Gastroesophageal sphincter (tissue), 3 donors: ENCODE measurements at regions not wholly inside any gene's neighbourhood (a gene's known extent, or its start where the extent isn't known, plus 50 kb on each side); places are given as distances from the start of the nearest gene placed in this dataset.

ENCODE experiments used
- POLR2AphosphoS5 ChIP-seq: sonication (generic); formaldehyde crosslinking; IDR thresholded peaks from one replicate; pipeline ENCODE4 v1.6.1; 2017; ENCODE audit warnings: antibody characterized with exemption
- TF ChIP-seq, protein P1 (sequence below), 4 experiments: fragments of 200-600 bp in 2 of 4; fragments of 450-650 bp in 2 of 4; sonication (generic) in 1 of 4; IDR thresholded peaks; one replicate each; pipeline ENCODE4 v1.5.1; 2017 to 2019; ENCODE audit warnings: antibody characterized with exemption in 4 of 4, mild to moderate bottlenecking in 2 of 4, moderate library complexity in 2 of 4

DNA sequence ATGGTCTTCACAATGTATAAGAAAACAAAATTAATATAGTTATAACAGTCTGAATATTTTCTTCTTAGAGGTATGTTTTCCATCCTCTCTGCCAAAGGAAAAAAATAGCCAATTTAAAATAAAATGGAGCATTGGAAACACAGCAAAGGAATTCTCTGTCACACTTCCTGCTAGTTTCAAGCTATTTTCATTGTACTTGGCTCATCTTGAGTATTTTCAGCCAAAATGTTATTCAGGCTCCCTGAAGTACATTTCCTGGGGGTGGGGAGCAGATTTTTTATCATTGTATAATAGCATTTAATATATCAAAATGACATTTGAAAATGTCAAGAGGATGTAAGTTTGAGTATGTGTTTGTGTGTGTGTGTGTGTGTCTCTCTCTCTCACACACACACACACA, 463.6 kb upstream of the REG3G start:
- no peak for TF ChIP-seq POLR2AphosphoS5
- TF ChIP-seq, protein P1, sequence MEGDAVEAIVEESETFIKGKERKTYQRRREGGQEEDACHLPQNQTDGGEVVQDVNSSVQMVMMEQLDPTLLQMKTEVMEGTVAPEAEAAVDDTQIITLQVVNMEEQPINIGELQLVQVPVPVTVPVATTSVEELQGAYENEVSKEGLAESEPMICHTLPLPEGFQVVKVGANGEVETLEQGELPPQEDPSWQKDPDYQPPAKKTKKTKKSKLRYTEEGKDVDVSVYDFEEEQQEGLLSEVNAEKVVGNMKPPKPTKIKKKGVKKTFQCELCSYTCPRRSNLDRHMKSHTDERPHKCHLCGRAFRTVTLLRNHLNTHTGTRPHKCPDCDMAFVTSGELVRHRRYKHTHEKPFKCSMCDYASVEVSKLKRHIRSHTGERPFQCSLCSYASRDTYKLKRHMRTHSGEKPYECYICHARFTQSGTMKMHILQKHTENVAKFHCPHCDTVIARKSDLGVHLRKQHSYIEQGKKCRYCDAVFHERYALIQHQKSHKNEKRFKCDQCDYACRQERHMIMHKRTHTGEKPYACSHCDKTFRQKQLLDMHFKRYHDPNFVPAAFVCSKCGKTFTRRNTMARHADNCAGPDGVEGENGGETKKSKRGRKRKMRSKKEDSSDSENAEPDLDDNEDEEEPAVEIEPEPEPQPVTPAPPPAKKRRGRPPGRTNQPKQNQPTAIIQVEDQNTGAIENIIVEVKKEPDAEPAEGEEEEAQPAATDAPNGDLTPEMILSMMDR (IDR thresholded peaks at IDR 0.05), result no peak
